ENCODE measurements at regions not wholly inside any gene's neighbourhood (a gene's known extent, or its start where the extent isn't known, plus 50 kb on each side); places are given as distances from the start of the nearest gene placed in this dataset.
"Not testable (repeated sequence)": the region's sequence is repeated elsewhere in the genome, so short reads cannot be mapped to it uniquely, and the experiment has no call there.

GRCh38 chr6:12516070-12516469 is 200.5 kb upstream of the PHACTR1 start:
- no peak for DNase-seq (ENCODE audit: low spot score)

GRCh38 chr6:12522347-12522746 is 194.2 kb upstream of the PHACTR1 start:
- DNase-seq (ENCODE audit: low spot score) = no peak

GRCh38 chr6:12523726-12524125 is 192.8 kb upstream of the PHACTR1 start:
- DNase-seq (ENCODE audit: low spot score) = no peak

- DNase-seq (ENCODE audit: low spot score) = no peak
Observed at GRCh38 chr6:12525276-12525675, 191.3 kb upstream of the PHACTR1 start.

GRCh38 chr6:12527339-12527738 is 189.2 kb upstream of the PHACTR1 start:
- no peak for DNase-seq (ENCODE audit: low spot score)

- no peak for DNase-seq (ENCODE audit: low spot score)
Observed at GRCh38 chr6:12528136-12528535, 188.4 kb upstream of the PHACTR1 start.

- DNase-seq (ENCODE audit: low spot score) = no peak
Observed at GRCh38 chr6:12528581-12529363, 187.8 kb upstream of the PHACTR1 start.

GRCh38 chr6:12529364-12530019 is 187.1 kb upstream of the PHACTR1 start:
- no peak for DNase-seq (ENCODE audit: low spot score)

- DNase-seq (ENCODE audit: low spot score) = no peak
Observed at GRCh38 chr6:12530345-12530744, 186.2 kb upstream of the PHACTR1 start.

- no peak for DNase-seq (ENCODE audit: low spot score)
Observed at GRCh38 chr6:12533586-12533985, 183.0 kb upstream of the PHACTR1 start.

- DNase-seq (ENCODE audit: low spot score) = no peak
Observed at GRCh38 chr6:12534069-12534853, 182.3 kb upstream of the PHACTR1 start.

GRCh38 chr6:12535586-12536314 is 180.8 kb upstream of the PHACTR1 start:
- no peak for DNase-seq (ENCODE audit: low spot score)

GRCh38 chr6:12536416-12536815 is 180.2 kb upstream of the PHACTR1 start:
- DNase-seq (ENCODE audit: low spot score) = no peak

GRCh38 chr6:12537389-12537788 is 179.2 kb upstream of the PHACTR1 start:
- no peak for DNase-seq (ENCODE audit: low spot score)

- DNase-seq (ENCODE audit: low spot score) = no peak
Observed at GRCh38 chr6:12538881-12539357, 177.6 kb upstream of the PHACTR1 start.

- DNase-seq (ENCODE audit: low spot score) = not testable (repeated sequence)
Observed at GRCh38 chr6:12542319-12543115, 174.1 kb upstream of the PHACTR1 start.

GRCh38 chr6:12543953-12544352 is 172.6 kb upstream of the PHACTR1 start:
- DNase-seq (ENCODE audit: low spot score) = no peak

- no peak for DNase-seq (ENCODE audit: low spot score)
Observed at GRCh38 chr6:12544821-12545565, 171.6 kb upstream of the PHACTR1 start.

GRCh38 chr6:12545619-12546409 is 170.8 kb upstream of the PHACTR1 start:
- no peak for DNase-seq (ENCODE audit: low spot score)

All from ecto neural progenitor cell (in vitro differentiated cells).